H9 (cell line): ENCODE measurements at regions not wholly inside any gene's neighbourhood (a gene's known extent, or its start where the extent isn't known, plus 50 kb on each side); places are given as distances from the start of the nearest gene placed in this dataset.

Experiments
- DNase-seq: peaks from one replicate; pipeline ENCODE4 v3.0.0-alpha.2; 2017
- H2AFZ ChIP-seq: one replicate; pipeline ENCODE4 v1.6.1; 2013; ENCODE audit warnings: mild to moderate bottlenecking, low read length, control low read depth, moderate library complexity
- H2AK5ac ChIP-seq: 2 replicates; pipeline ENCODE4 v1.6.1; 2013; ENCODE audit warnings: low read length, control low read depth, mixed read lengths; ENCODE audit not compliant: insufficient read length
- H2BK120ac ChIP-seq: one replicate; pipeline ENCODE4 v1.6.1; 2013; ENCODE audit warnings: low read depth, mild to moderate bottlenecking, low read length, control low read depth, inconsistent platforms; ENCODE audit not compliant: poor library complexity, severe bottlenecking
- H2BK12ac ChIP-seq: 2 replicates; pipeline ENCODE4 v1.6.1; 2013; ENCODE audit warnings: low read length, control low read depth, mixed read lengths, low read depth; ENCODE audit not compliant: insufficient read length
- H2BK15ac ChIP-seq: 2 replicates; pipeline ENCODE4 v1.6.1; 2013; ENCODE audit warnings: low read depth, low read length, control low read depth
- H2BK20ac ChIP-seq: one replicate; pipeline ENCODE4 v1.6.1; 2013; ENCODE audit warnings: low read depth, mild to moderate bottlenecking, low read length, control low read depth, inconsistent platforms; ENCODE audit not compliant: poor library complexity, severe bottlenecking
- H2BK5ac ChIP-seq: 2 replicates; pipeline ENCODE4 v1.6.1; 2013; ENCODE audit warnings: low read length, control low read depth, mixed read lengths; ENCODE audit not compliant: insufficient read length
- H3K14ac ChIP-seq: 2 replicates; pipeline ENCODE4 v1.6.1; 2013; ENCODE audit warnings: low read length, control low read depth; ENCODE audit not compliant: insufficient read depth
- H3K18ac ChIP-seq: 2 replicates; pipeline ENCODE4 v1.6.1; 2013; ENCODE audit warnings: low read depth, mild to moderate bottlenecking, mixed read lengths, low read length, control low read depth; ENCODE audit not compliant: insufficient read length
- H3K23ac ChIP-seq: 2 replicates; pipeline ENCODE4 v1.6.1; 2013; ENCODE audit warnings: low read length, control low read depth, mixed read lengths, low read depth; ENCODE audit not compliant: insufficient read length
- H3K23me2 ChIP-seq: 2 replicates; pipeline ENCODE4 v1.6.1; 2013; ENCODE audit warnings: low read depth, mild to moderate bottlenecking, mixed read lengths, low read length, control low read depth; ENCODE audit not compliant: insufficient read length, poor library complexity, severe bottlenecking
- H3K27ac ChIP-seq: 2 replicates; pipeline ENCODE4 v1.5.1; 2013; ENCODE audit warnings: low read length, control low read depth, mixed read lengths, low read depth; ENCODE audit not compliant: insufficient read length
- H3K27me3 ChIP-seq: 2 replicates; pipeline ENCODE4 v1.6.1; 2013; ENCODE audit warnings: low read length, control low read depth, inconsistent platforms; ENCODE audit not compliant: insufficient read depth
- H3K4ac ChIP-seq: 2 replicates; pipeline ENCODE4 v1.6.1; 2013; ENCODE audit warnings: low read depth, mild to moderate bottlenecking, control low read depth, inconsistent platforms, low read length, moderate library complexity
- H3K4me1 ChIP-seq: 2 replicates; pipeline ENCODE4 v1.6.1; 2013; ENCODE audit warnings: low read length, control low read depth, inconsistent platforms; ENCODE audit not compliant: insufficient read depth
- H3K4me2 ChIP-seq: 2 replicates; pipeline ENCODE4 v1.6.1; 2013; ENCODE audit warnings: low read length, control low read depth, mixed read lengths; ENCODE audit not compliant: insufficient read length, insufficient read depth
- H3K56ac ChIP-seq: 2 replicates; pipeline ENCODE4 v1.6.1; 2013; ENCODE audit warnings: low read depth, mild to moderate bottlenecking, mixed read lengths, low read length, control low read depth; ENCODE audit not compliant: insufficient read length
- H3K79me1 ChIP-seq: 2 replicates; pipeline ENCODE4 v1.6.1; 2013; ENCODE audit warnings: low read depth, mild to moderate bottlenecking, moderate library complexity, low read length, control low read depth, inconsistent platforms; ENCODE audit not compliant: insufficient read depth, poor library complexity, severe bottlenecking
- H3K79me2 ChIP-seq: 2 replicates; pipeline ENCODE4 v1.6.1; 2013; ENCODE audit warnings: low read length, control low read depth, inconsistent platforms; ENCODE audit not compliant: insufficient read depth
- H3K9ac ChIP-seq: 2 replicates; pipeline ENCODE4 v1.6.1; 2013; ENCODE audit warnings: low read length, control low read depth, mixed read lengths; ENCODE audit not compliant: insufficient read length; ENCODE audit errors: extremely low read depth
- H3K9me3 ChIP-seq: one replicate; pipeline ENCODE4 v1.6.1; 2013; ENCODE audit warnings: low read depth, low read length, inconsistent platforms; ENCODE audit not compliant: control insufficient read depth
- H3T11ph ChIP-seq: one replicate; pipeline ENCODE4 v1.6.1; 2013; ENCODE audit warnings: mild to moderate bottlenecking, low read length, control low read depth, inconsistent platforms
- H4K20me1 ChIP-seq: one replicate; pipeline ENCODE4 v1.6.1; 2013; ENCODE audit not compliant: control insufficient read depth, insufficient read length, insufficient read depth
- H4K5ac ChIP-seq: 2 replicates; pipeline ENCODE4 v1.6.1; 2013; ENCODE audit warnings: low read depth, mild to moderate bottlenecking, mixed read lengths, low read length, control low read depth; ENCODE audit not compliant: insufficient read length
- H4K8ac ChIP-seq: replicated peaks from 2 replicates; pipeline ENCODE4 v1.6.1; 2013; ENCODE audit warnings: low read length, control low read depth, mixed read lengths, low read depth; ENCODE audit not compliant: insufficient read length
- H4K91ac ChIP-seq: 2 replicates; pipeline ENCODE4 v1.6.1; 2013; ENCODE audit warnings: low read depth, mild to moderate bottlenecking, moderate library complexity, mixed read lengths, low read length, control low read depth; ENCODE audit not compliant: insufficient read length
- H3K27ac Mint-ChIP-seq, 3 experiments: 2 replicates in 2 of 3; 3 replicates in 1 of 3; pipeline ENCODE4 v1.8.0; 2020 to 2021; ENCODE audit warnings: mixed read lengths in 3 of 3, mild to moderate bottlenecking in 1 of 3, moderate library complexity in 1 of 3
- H3K27me3 Mint-ChIP-seq: 2 replicates; pipeline ENCODE4 v1.8.0; 2021; ENCODE audit warnings: low read depth, mild to moderate bottlenecking, moderate library complexity, mixed read lengths
- H3K36me3 Mint-ChIP-seq, 3 experiments: 2 replicates in 2 of 3; 3 replicates in 1 of 3; pipeline ENCODE4 v1.8.0; 2020 to 2021; ENCODE audit warnings: low read depth in 3 of 3, mixed read lengths in 3 of 3; ENCODE audit not compliant: insufficient read depth in 1 of 3
- H3K4me1 Mint-ChIP-seq, 2 experiments: 2 replicates each; pipeline ENCODE4 v1.8.0; 2020; ENCODE audit warnings: mixed read lengths in 2 of 2
- H3K4me3 Mint-ChIP-seq, 2 experiments: 2 replicates in 1 of 2; 3 replicates in 1 of 2; pipeline ENCODE4 v1.8.0; 2020 to 2021; ENCODE audit warnings: mild to moderate bottlenecking in 2 of 2, mixed read lengths in 2 of 2, moderate library complexity in 1 of 2
- H3K9me3 Mint-ChIP-seq, 2 experiments: 2 replicates in 1 of 2; 3 replicates in 1 of 2; pipeline ENCODE4 v1.8.0; 2020; ENCODE audit warnings: mild to moderate bottlenecking in 2 of 2, mixed read lengths in 2 of 2, moderate library complexity in 1 of 2
- WGBS: extraction: QIAGEN DNeasy Blood & Tissue Kit; methylation state at CpG from one replicate; pipeline ENCODE4 v1.1.7; 2013; ENCODE audit warnings: missing lambda C conversion rate, low lambda C conversion rate, mixed read lengths; ENCODE audit not compliant: insufficient read length; ENCODE audit errors: extremely low coverage; 5-methylcytosine and 5-hydroxymethylcytosine counted together
- TF ChIP-seq, protein P1 (sequence below): fragments of 200-600 bp; sonication (generic); conservative IDR thresholded peaks from 3 replicates; pipeline ENCODE4 v1.8.0; 2021; ENCODE audit warnings: antibody characterized with exemption, mild to moderate bottlenecking

DNA sequence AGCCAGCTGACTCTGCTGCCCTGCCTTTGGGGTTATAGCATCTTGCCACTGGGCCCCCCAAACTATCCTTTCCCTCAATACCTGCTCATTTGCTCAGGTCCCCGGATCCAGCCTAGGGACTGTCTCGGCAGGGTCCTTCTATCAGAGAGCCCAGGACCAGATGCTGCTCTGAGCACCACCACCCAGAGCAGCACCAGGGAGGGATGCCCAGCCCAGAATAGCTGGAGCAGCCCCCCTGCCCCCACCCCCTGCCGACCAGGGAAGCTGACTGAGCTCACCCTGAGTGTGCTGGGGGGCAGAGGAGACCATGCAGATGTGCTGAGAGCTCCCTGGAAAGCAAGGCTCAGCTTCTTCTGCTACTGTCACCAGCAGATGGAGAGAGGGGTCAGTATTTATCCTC lies 103.6 kb upstream of the IGSF1 start:
- H2BK20ac ChIP-seq, result no peak overlapping the region
- no peak overlapping the region for H2BK12ac ChIP-seq

More for the DNA sequence above, 103.6 kb upstream of the IGSF1 start:
- no peak overlapping the region for H4K5ac ChIP-seq
- no peak overlapping the region for H3K18ac ChIP-seq
- no peaks in the 10 kb centered on the region; the same call in 1 of the 2 replicates for H3K4me1 ChIP-seq
- no peak overlapping the region for H4K91ac ChIP-seq
- H3K4me1 Mint-ChIP-seq, result peaks cover 0 to 4% of the 10 kb centered on the region in 2 experiments; a peak in 1 of 4 replicates
- H4K8ac ChIP-seq, result no peak overlapping the region
- no peak overlapping the region for H3K14ac ChIP-seq
- no peak overlapping the region for H2BK15ac ChIP-seq
- no peak overlapping the region for H3T11ph ChIP-seq
- WGBS, result no CpG with 5 or more reads among the region's 3 CpGs
- no peak overlapping the region for H3K23ac ChIP-seq
- H3K56ac ChIP-seq, result no peak overlapping the region
- H3K4me3 Mint-ChIP-seq, result no peak overlapping the region
- no peaks in the 10 kb centered on the region for H4K20me1 ChIP-seq
- TF ChIP-seq, protein P1, sequence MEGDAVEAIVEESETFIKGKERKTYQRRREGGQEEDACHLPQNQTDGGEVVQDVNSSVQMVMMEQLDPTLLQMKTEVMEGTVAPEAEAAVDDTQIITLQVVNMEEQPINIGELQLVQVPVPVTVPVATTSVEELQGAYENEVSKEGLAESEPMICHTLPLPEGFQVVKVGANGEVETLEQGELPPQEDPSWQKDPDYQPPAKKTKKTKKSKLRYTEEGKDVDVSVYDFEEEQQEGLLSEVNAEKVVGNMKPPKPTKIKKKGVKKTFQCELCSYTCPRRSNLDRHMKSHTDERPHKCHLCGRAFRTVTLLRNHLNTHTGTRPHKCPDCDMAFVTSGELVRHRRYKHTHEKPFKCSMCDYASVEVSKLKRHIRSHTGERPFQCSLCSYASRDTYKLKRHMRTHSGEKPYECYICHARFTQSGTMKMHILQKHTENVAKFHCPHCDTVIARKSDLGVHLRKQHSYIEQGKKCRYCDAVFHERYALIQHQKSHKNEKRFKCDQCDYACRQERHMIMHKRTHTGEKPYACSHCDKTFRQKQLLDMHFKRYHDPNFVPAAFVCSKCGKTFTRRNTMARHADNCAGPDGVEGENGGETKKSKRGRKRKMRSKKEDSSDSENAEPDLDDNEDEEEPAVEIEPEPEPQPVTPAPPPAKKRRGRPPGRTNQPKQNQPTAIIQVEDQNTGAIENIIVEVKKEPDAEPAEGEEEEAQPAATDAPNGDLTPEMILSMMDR, result no peak
- no peak overlapping the region for H2BK120ac ChIP-seq
- H2AK5ac ChIP-seq, result no peak overlapping the region
- H3K9me3 ChIP-seq, result peaks cover 13% of the 10 kb centered on the region
- no peaks in the 10 kb centered on the region for H3K79me1 ChIP-seq
- H3K4me2 ChIP-seq, result no peak overlapping the region
- H3K79me2 ChIP-seq, result no peaks in the 10 kb centered on the region
- peak overlapping the region in 1 of 3 experiments; percentile 53; a peak in 1 of 7 replicates for H3K27ac Mint-ChIP-seq
- no peak for DNase-seq
- no peaks in the 10 kb centered on the region for H3K27me3 ChIP-seq
- no peak overlapping the region for H3K27ac ChIP-seq
- H3K9me3 Mint-ChIP-seq, result peaks cover 18 to 19% of the 10 kb centered on the region in 2 experiments
- H2BK5ac ChIP-seq, result no peak overlapping the region
- no peak overlapping the region for H2AFZ ChIP-seq
- H3K23me2 ChIP-seq, result no peaks in the 10 kb centered on the region
- no peak overlapping the region for H3K9ac ChIP-seq
- H3K27me3 Mint-ChIP-seq, result no peaks in the 10 kb centered on the region
- no peak overlapping the region for H3K4ac ChIP-seq
- peaks cover 27 to 33% (median 29%) of the 10 kb centered on the region in 3 experiments for H3K36me3 Mint-ChIP-seq
